ENCODE measurements at regions not wholly inside any gene's neighbourhood (a gene's known extent, or its start where the extent isn't known, plus 50 kb on each side); places are given as distances from the start of the nearest gene placed in this dataset.

DNA sequence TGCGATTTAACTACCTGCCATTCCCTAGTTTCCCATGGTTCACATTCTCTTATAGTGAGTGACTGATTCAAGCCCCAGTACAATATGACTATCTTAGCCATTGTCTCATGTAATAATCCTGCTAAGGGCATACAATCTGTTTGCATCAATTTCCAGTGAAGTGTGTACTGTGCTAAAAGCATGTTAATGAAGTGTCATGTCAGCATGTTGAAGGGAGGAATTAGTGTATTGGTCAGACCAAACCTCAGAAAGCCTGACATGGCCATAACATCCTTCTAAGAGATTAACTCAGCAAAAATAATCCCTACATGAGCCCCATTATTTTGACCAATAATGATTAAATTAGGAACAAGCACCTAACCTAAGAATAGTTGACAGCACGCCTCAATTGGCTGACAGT lies 442.4 kb downstream of the ENC1 start:
- no peaks in the 10 kb centered on the region for H3K79me1 ChIP-seq (ENCODE audit: low read depth, low read length)
- 0 out of 4 replicates have a peak, but pooled peaks cover 0 to 3% of the 10 kb centered on the region in 2 experiments for H3K9me3 ChIP-seq (ENCODE audit: insufficient read depth in 2 of 2, low read depth in 1 of 2, low read length in 1 of 2)
- H3K36me3 ChIP-seq (ENCODE audit: control insufficient read depth in 2 of 4, insufficient read depth in 4 of 4, low read length in 3 of 4) = no peaks in the 10 kb centered on the region
- H3K18ac ChIP-seq (ENCODE audit: extremely low read depth, low read length) = no peak overlapping the region
- H3K27me3 ChIP-seq (replicated peaks in 1 of 4; ENCODE audit: control insufficient read depth in 3 of 4, extremely low read depth in 1 of 4, insufficient read depth in 3 of 4, low read length in 3 of 4) = no peaks in the 10 kb centered on the region
- no peak overlapping the region for H2BK20ac ChIP-seq (ENCODE audit: low read length)
- no peak overlapping the region for H4K5ac ChIP-seq (ENCODE audit: insufficient read length, low read depth, low read length)
- H4K8ac ChIP-seq (ENCODE audit: extremely low read depth, insufficient read depth, low read length) = no peak overlapping the region
- H3K4me2 ChIP-seq (ENCODE audit: insufficient read depth in 1 of 2, low read depth in 2 of 2, low read length in 2 of 2) = no peak overlapping the region
- H4K20me1 ChIP-seq (replicated peaks in 1 of 2; ENCODE audit: control insufficient read depth in 1 of 2, insufficient read depth in 2 of 2, low read length in 2 of 2) = no peaks in the 10 kb centered on the region
- FAIRE-seq (no peak), DNase-seq (ENCODE audit: low read depth in 1 of 2, low spot score in 2 of 2) (no peak)
- H4K91ac ChIP-seq (replicated peaks; ENCODE audit: insufficient read length, low read length) = no peak overlapping the region
- POLR2A ChIA-PET (ENCODE audit: partially characterized antibody) = no interaction called here
- H3K4me1 ChIP-seq (replicated peaks in 1 of 4; ENCODE audit: control insufficient read depth in 3 of 4, insufficient read depth in 4 of 4, low read length in 3 of 4) = no peaks in the 10 kb centered on the region
- H2BK5ac ChIP-seq (ENCODE audit: low read depth, low read length) = no peak overlapping the region
- H3K56ac ChIP-seq (replicated peaks; ENCODE audit: insufficient read length, low read depth, low read length) = no peak overlapping the region
- H3K14ac ChIP-seq (ENCODE audit: insufficient read length) = no peak overlapping the region
- H2AFZ ChIP-seq (ENCODE audit: low read length) = no peak overlapping the region
- no peak overlapping the region for H3K23ac ChIP-seq (ENCODE audit: insufficient read length)
- H3K79me2 ChIP-seq (ENCODE audit: control insufficient read depth in 1 of 2, insufficient read depth in 2 of 2, low read length in 2 of 2) = no peaks in the 10 kb centered on the region
- no peak overlapping the region for H3K27ac ChIP-seq (ENCODE audit: low read depth, low read length)
- CTCF ChIA-PET (ENCODE audit: partially characterized antibody) = interaction anchor here (9.1 kb wide), 1 partner anchor 14 kb away, joined by 47 read pairs; no protein-coding TSS in a partner anchor
- no peak overlapping the region for H3K4ac ChIP-seq (replicated peaks; ENCODE audit: insufficient read length, low read depth, low read length)
- no peak overlapping the region for H2BK12ac ChIP-seq (ENCODE audit: low read depth, low read length)
- WGBS, 2 experiments (ENCODE audit: extremely low coverage in 1 of 2, insufficient coverage in 1 of 2, insufficient read length in 1 of 2, insufficient replicate concordance in 2 of 2, low coverage in 1 of 2, low lambda C conversion rate in 2 of 2, missing lambda C conversion rate in 1 of 2) = 92% methylated on average over 2 of the region's 2 CpGs; no CpG with 5 or more reads in 1 of the 2 experiments
- H2AK5ac ChIP-seq (ENCODE audit: low read depth, low read length) = no peak overlapping the region
- H2BK120ac ChIP-seq (replicated peaks; ENCODE audit: low read depth, low read length) = no peak overlapping the region
- H3K4me3 ChIP-seq (ENCODE audit: extremely low read depth in 1 of 4, insufficient read depth in 2 of 4, low read depth in 3 of 4, low read length in 4 of 4) = no peak overlapping the region
- TF ChIP-seq SUZ12 (IDR thresholded peaks at IDR 0.05; ENCODE audit: low read length) (no peak), GTF2F1 (IDR thresholded peaks at IDR 0.05; ENCODE audit: borderline replicate concordance, low read depth, low read length) (no peak), TEAD4 (IDR thresholded peaks at IDR 0.05; ENCODE audit: low read depth, low read length) (no peak), HDAC2 (IDR thresholded peaks at IDR 0.05; ENCODE audit: borderline replicate concordance in 1 of 2, low read depth in 2 of 2, low read length in 2 of 2) (no peak), FOSL1 (IDR thresholded peaks at IDR 0.05; ENCODE audit: insufficient read depth, low read depth, low read length) (no peak), JUN (IDR thresholded peaks at IDR 0.05; ENCODE audit: low read depth, low read length) (no peak), CHD2 (IDR thresholded peaks at IDR 0.05; ENCODE audit: low read length) (no peak), MAFK (IDR thresholded peaks at IDR 0.05; ENCODE audit: low read depth, low read length) (no peak), CBX8 (IDR thresholded peaks at IDR 0.05; ENCODE audit: borderline replicate concordance, low read depth, low read length) (no peak), NANOG (IDR thresholded peaks at IDR 0.05; ENCODE audit: insufficient read depth, low read depth, low read length, poor library complexity, severe bottlenecking) (no peak)
- TF ChIP-seq, protein P1, sequence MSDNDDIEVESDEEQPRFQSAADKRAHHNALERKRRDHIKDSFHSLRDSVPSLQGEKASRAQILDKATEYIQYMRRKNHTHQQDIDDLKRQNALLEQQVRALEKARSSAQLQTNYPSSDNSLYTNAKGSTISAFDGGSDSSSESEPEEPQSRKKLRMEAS (IDR thresholded peaks at IDR 0.05) = no peak
- H2BK15ac ChIP-seq (ENCODE audit: low read length) = no peak overlapping the region
- H3K9ac ChIP-seq (replicated peaks in 1 of 4; ENCODE audit: extremely low read depth in 1 of 4, low read depth in 3 of 4, low read length in 3 of 4) = no peak overlapping the region
- H3K23me2 ChIP-seq (ENCODE audit: low read depth, low read length) = no peaks in the 10 kb centered on the region
